ENCODE measurements at regions not wholly inside any gene's neighbourhood (a gene's known extent, or its start where the extent isn't known, plus 50 kb on each side); places are given as distances from the start of the nearest gene placed in this dataset.
A peak's percentile ranks its signal among the peaks of the same experiment; 100 is the strongest.

GRCh38 chr4:26106776-26107175 is 192.8 kb downstream of the SMIM20 start:
- DNase-seq = no peak

DNA sequence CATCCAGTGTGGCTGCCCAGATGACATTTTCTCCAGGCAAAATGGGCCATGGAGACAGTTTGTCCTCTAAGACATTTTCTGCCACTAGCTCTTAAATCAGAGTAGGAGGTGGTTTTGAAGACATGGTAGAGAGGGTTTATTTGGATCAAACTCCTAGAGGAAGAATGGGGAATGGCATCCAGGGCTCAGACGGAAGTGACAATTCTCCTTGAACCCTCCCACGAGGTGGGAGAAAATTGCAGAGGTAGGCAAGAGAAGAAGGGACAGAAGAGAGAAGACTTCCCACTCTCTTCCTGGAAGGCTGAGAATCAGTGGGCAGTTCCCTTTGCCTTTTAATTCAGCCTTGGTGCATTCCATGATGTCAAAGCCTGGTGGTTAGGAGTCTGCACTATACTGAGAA is 194.0 kb downstream of the SMIM20 start:
- no peak for DNase-seq

DNA sequence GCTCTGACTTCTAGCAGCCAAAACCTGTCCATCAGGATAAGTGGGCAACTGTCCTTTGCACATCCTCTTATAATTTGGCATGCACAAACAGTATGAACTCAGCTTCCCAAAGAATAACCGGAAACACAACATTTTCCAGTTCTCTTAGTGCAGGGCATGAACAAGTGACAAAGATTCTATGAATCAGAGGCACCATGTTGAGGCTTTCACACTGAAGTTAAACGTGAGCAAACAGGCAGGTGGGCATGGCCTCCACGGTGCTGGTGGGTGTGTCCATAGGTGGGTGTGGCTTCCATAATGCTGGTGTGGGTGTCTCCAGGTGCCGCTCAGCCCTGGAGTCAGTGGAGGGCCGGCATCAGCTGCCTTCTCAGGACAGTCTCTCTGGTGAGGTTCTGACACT is 196.5 kb downstream of the SMIM20 start:
- DNase-seq = no peak

GRCh38 chr4:26113339-26113940 is 199.4 kb downstream of the SMIM20 start:
- no peak for DNase-seq

- no peak for DNase-seq
Measured at GRCh38 chr4:26116057-26116456, 202.0 kb downstream of the SMIM20 start.

- no peak for DNase-seq
Measured at GRCh38 chr4:26120098-26120825, 200.6 kb upstream of the RBPJ start.

GRCh38 chr4:26122690-26123089 is 198.1 kb upstream of the RBPJ start:
- no peak for DNase-seq

GRCh38 chr4:26124753-26125321 is 196.0 kb upstream of the RBPJ start:
- DNase-seq = no peak

DNA sequence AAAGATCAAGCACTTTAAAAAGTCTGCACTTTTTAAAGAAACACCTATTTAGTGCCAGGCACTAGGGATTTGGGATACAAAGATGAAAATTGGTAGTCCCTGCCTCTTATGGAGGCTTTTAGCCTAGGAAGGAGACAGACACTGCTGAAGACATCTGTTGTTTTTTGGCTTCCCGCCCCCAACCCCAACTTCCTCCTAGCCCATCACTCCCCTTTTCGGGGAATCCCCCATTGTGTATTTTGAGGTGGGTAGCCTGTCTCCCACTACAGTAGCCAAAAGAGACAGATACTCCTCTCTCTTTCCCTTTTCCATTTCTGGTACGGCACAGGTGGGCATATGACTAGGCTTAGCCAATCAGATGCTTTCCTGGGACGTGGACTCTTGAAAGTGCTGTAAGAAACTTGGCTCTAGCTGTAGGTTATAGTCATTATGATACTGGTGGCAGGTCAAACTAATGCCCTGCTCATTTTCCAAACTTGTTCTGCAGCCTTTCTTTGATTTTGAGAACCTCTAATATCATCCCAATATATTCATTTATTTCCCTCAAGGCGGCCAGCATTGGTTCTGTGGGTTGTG is 194.6 kb upstream of the RBPJ start:
- DNase-seq = no peak

GRCh38 chr4:26126994-26127393 is 193.8 kb upstream of the RBPJ start:
- no peak for DNase-seq

- no peak for DNase-seq
Measured at GRCh38 chr4:26127851-26128337, 192.9 kb upstream of the RBPJ start.

DNA sequence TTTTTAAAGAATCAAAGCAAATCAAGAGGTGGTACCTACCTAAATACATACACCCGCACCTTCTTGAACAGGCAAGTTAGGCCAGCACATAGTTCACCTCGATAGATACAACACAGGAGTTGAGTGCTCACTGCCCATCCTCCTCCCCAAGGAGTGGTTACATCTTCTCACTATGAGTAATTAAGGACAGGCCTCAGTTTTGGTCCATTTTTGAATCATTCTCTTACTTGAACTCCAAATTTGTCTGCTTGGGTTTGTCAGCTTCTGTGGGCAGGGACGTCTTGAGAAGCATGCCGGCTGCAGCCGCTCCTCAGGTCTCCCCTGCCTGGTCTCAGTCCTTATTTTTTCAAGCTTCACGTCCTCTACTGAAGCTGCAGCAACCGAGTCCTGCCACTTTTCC is 190.6 kb upstream of the RBPJ start:
- peak; percentile 23 for DNase-seq

GRCh38 chr4:26130841-26131432 is 189.9 kb upstream of the RBPJ start:
- DNase-seq = no peak

GRCh38 chr4:26131711-26132110 is 189.1 kb upstream of the RBPJ start:
- no peak for DNase-seq

GRCh38 chr4:26132858-26133257 is 188.0 kb upstream of the RBPJ start:
- DNase-seq = no peak

GRCh38 chr4:26133840-26134239 is 187.0 kb upstream of the RBPJ start:
- no peak for DNase-seq

GRCh38 chr4:26135331-26135730 is 185.5 kb upstream of the RBPJ start:
- DNase-seq = no peak

DNA sequence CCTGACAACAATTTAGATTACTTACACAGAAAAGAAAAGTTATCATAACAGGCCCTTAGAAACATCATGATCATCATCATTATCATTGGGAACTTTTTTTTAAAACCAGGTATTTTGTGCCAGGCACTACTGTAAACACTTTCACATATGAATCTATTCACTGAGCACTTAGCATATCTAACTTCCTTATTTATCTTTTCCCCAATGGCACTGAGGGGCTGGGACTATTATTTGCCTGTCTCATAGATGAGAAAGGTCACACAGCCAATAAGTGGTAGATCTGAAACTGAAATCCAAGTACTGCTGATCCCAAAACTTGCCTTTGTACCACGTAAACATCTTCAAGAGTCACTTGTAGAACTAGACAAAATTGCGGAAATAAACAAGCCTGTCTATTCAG is 184.2 kb upstream of the RBPJ start:
- no peak for DNase-seq

- DNase-seq = no peak
Measured at GRCh38 chr4:26137288-26137687, 183.5 kb upstream of the RBPJ start.

- DNase-seq = peak; percentile 42
Measured at GRCh38 chr4:26139310-26139924, 181.4 kb upstream of the RBPJ start.

GRCh38 chr4:26140150-26140898 is 180.5 kb upstream of the RBPJ start:
- DNase-seq = no peak

- DNase-seq = no peak
Measured at GRCh38 chr4:26141051-26141721, 179.6 kb upstream of the RBPJ start.
